Natural killer cell (primary cell): ENCODE measurements at regions not wholly inside any gene's neighbourhood (a gene's known extent, or its start where the extent isn't known, plus 50 kb on each side); places are given as distances from the start of the nearest gene placed in this dataset.

ENCODE experiments used
- ATAC-seq, 3 donors: fragments of 150-1000 bp in 2 of 3; fragments of 200-7000 bp in 1 of 3; cut with Tn5 transposase; 1 replicate in 1 of 3; 2 replicates in 2 of 3; pipeline ENCODE4 v1.10.0; 2021; ENCODE audit warnings: mild to moderate bottlenecking in 2 of 3, moderate library complexity in 2 of 3
- DNase-seq, 2 donors: peaks; one replicate each; pipeline versions ENCODE4 v3.0.0 to v3.0.0-alpha.2; 2013 to 2021; ENCODE audit warnings: mixed read lengths in 1 of 2
- H3K27ac ChIP-seq: one replicate; pipeline ENCODE4 v1.5.1; 2013; ENCODE audit warnings: mild to moderate bottlenecking, low read length
- H3K27me3 ChIP-seq: one replicate; pipeline ENCODE4 v1.6.1; 2013; ENCODE audit warnings: low read length; ENCODE audit not compliant: control insufficient read depth, insufficient read depth
- H3K36me3 ChIP-seq: one replicate; pipeline ENCODE4 v1.6.1; 2013; ENCODE audit warnings: low read length; ENCODE audit not compliant: control insufficient read depth, insufficient read depth
- H3K4me1 ChIP-seq: one replicate; pipeline ENCODE4 v1.6.1; 2013; ENCODE audit warnings: low read length; ENCODE audit not compliant: control insufficient read depth, insufficient read depth
- H3K4me3 ChIP-seq: one replicate; pipeline ENCODE4 v1.5.1; 2013; ENCODE audit warnings: low read length
- H3K9me3 ChIP-seq: one replicate; pipeline ENCODE4 v1.6.1; 2013; ENCODE audit warnings: low read length; ENCODE audit not compliant: control insufficient read depth, insufficient read depth
- H3K27ac Mint-ChIP-seq, 2 donors: one replicate each; pipeline ENCODE4 v1.8.0; 2022; ENCODE audit warnings: mild to moderate bottlenecking in 2 of 2, mixed read lengths in 2 of 2, moderate library complexity in 1 of 2
- H3K27me3 Mint-ChIP-seq, 2 donors: one replicate each; pipeline ENCODE4 v1.8.0; 2022; ENCODE audit warnings: low read depth in 2 of 2, mixed read lengths in 2 of 2
- H3K36me3 Mint-ChIP-seq: one replicate; pipeline ENCODE4 v1.8.0; 2022; ENCODE audit warnings: mixed read lengths
- H3K4me1 Mint-ChIP-seq, 2 donors: one replicate each; pipeline ENCODE4 v1.8.0; 2022; ENCODE audit warnings: mixed read lengths in 2 of 2
- H3K4me3 Mint-ChIP-seq: one replicate; pipeline ENCODE4 v1.8.0; 2022; ENCODE audit warnings: mild to moderate bottlenecking, moderate library complexity, mixed read lengths
- H3K9me3 Mint-ChIP-seq, 2 donors: one replicate each; pipeline ENCODE4 v1.8.0; 2022; ENCODE audit warnings: mixed read lengths in 2 of 2
- WGBS: methylation state at CpG from one replicate; pipeline ENCODE4 v1.1.7; 2013; ENCODE audit warnings: missing lambda C conversion rate; ENCODE audit not compliant: insufficient coverage; 5-methylcytosine and 5-hydroxymethylcytosine counted together
- intact Hi-C: fragments of 100-400 bp; cut with micrococcal nuclease; formaldehyde crosslinking; loops from one replicate; pipeline ENCODE4 v1.14.2; 2022
- TF ChIP-seq, protein P1 (sequence below): fragments of 200-600 bp; IDR thresholded peaks from one replicate; pipeline ENCODE4 v1.8.0; 2022; ENCODE audit warnings: antibody characterized with exemption

DNA sequence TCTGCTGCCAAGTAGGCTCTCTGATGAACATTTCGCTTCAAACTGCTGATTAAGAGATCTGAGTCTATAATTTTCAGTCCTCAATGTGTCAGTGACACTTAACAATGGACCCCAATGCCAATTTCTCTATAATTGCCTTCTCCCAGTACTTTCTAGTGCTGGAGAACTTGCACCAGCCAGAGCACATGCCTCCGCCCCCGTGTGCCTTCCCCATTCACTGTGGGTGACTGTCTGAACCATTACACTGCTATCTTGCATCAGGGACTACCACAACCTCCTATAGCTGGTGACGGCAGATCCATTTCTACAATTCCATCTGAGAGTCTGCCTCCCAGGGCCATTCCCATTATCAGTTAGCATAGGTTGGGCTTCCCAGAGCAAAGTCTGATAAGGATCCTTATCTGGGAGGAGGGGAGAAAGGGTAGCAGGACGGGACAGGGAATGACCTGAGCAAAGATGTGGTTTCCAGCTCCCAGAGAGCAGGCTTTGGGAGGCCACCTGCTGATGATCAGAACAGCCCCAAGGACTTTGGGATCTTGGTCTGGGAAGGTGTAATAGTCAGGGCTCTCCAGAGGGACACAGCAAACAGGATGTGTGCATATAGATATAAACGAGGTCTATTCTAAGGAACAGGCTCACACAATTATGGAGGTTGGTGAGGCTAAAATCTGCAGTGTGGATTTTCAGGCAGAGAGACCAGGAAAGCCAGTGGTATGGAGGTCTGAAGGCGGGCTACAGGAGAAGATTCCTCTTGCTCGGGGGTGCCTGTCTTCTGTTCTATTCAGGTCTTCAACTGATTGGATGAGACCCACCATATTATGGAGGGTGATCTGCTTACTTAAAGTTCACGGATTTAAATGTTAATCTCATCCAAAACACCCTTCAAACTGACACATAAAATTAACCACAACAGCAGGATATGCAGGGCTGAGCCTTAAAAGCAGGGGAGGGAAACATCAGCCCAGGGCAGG is 238.2 kb downstream of the PTPRU start:
- H3K27ac ChIP-seq: no peak overlapping the region
- Mint-ChIP-seq H3K27ac (no peak overlapping the region), H3K4me3 (no peak overlapping the region), H3K27me3 (peaks cover 24 to 76% of the 10 kb centered on the region in 2 donors), H3K4me1 (no peaks in the 10 kb centered on the region), H3K9me3 (no peaks in the 10 kb centered on the region), H3K36me3 (no peaks in the 10 kb centered on the region)
- WGBS: 67% methylated on average over 7 of the region's 9 CpGs
- DNase-seq (no peak), ATAC-seq (no peak)
- no peaks in the 10 kb centered on the region for H3K9me3 ChIP-seq
- peaks cover 2% of the 10 kb centered on the region for H3K27me3 ChIP-seq
- TF ChIP-seq, protein P1, sequence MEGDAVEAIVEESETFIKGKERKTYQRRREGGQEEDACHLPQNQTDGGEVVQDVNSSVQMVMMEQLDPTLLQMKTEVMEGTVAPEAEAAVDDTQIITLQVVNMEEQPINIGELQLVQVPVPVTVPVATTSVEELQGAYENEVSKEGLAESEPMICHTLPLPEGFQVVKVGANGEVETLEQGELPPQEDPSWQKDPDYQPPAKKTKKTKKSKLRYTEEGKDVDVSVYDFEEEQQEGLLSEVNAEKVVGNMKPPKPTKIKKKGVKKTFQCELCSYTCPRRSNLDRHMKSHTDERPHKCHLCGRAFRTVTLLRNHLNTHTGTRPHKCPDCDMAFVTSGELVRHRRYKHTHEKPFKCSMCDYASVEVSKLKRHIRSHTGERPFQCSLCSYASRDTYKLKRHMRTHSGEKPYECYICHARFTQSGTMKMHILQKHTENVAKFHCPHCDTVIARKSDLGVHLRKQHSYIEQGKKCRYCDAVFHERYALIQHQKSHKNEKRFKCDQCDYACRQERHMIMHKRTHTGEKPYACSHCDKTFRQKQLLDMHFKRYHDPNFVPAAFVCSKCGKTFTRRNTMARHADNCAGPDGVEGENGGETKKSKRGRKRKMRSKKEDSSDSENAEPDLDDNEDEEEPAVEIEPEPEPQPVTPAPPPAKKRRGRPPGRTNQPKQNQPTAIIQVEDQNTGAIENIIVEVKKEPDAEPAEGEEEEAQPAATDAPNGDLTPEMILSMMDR: no peak
- H3K4me1 ChIP-seq: no peaks in the 10 kb centered on the region
- intact Hi-C loops: no loop called here
- no peaks in the 10 kb centered on the region for H3K36me3 ChIP-seq
- H3K4me3 ChIP-seq: no peak overlapping the region

DNA sequence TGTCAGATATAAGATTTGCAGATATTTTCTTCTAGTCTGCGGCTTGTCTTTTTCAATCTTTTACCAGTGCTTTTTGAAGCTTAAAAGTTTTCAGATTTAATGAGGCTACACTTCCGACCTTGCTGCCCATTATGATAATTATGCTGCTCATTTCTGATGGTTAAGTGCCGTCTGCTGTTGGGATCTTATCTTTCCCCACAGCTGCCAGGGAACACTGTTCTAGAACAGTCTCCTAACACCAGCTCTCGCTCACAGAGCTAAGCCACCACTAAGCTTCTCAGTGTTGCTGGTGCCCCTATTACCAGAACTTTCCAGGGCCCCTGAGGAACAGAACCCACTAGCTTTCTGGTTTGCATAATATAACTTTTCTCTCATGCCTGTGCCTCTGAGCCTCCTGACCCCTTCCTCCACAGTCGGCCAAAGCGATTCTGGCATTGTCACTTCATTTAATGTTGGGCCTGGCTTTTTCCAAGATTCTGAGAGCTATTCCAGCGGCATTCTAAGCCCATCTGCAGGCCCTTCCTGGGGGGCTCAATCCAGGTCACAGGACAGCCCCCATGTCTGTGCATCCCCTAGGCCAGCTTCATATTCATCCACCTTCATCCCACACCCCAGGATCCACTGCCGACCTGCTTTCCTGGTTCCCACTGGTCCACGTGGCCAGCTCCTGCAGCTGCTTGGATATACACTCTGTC is 237.0 kb downstream of the PTPRU start:
- intact Hi-C loops: no loop called here
- H3K36me3 ChIP-seq: no peaks in the 10 kb centered on the region
- H3K4me3 ChIP-seq: no peak overlapping the region
- H3K4me3 Mint-ChIP-seq: no peak overlapping the region
- TF ChIP-seq, protein P1: no peak
- no peak overlapping the region for H3K27ac Mint-ChIP-seq
- H3K36me3 Mint-ChIP-seq: no peaks in the 10 kb centered on the region
- H3K27me3 ChIP-seq: peaks cover 2% of the 10 kb centered on the region
- ATAC-seq (no peak), DNase-seq (no peak)
- no peak overlapping the region for H3K27ac ChIP-seq
- peaks cover 18 to 75% of the 10 kb centered on the region in 2 donors for H3K27me3 Mint-ChIP-seq
- H3K4me1 ChIP-seq: no peaks in the 10 kb centered on the region
- no peaks in the 10 kb centered on the region for H3K4me1 Mint-ChIP-seq
- no peaks in the 10 kb centered on the region for H3K9me3 ChIP-seq
- H3K9me3 Mint-ChIP-seq: no peaks in the 10 kb centered on the region
- WGBS: 72% methylated on average over 9 of the region's 9 CpGs

DNA sequence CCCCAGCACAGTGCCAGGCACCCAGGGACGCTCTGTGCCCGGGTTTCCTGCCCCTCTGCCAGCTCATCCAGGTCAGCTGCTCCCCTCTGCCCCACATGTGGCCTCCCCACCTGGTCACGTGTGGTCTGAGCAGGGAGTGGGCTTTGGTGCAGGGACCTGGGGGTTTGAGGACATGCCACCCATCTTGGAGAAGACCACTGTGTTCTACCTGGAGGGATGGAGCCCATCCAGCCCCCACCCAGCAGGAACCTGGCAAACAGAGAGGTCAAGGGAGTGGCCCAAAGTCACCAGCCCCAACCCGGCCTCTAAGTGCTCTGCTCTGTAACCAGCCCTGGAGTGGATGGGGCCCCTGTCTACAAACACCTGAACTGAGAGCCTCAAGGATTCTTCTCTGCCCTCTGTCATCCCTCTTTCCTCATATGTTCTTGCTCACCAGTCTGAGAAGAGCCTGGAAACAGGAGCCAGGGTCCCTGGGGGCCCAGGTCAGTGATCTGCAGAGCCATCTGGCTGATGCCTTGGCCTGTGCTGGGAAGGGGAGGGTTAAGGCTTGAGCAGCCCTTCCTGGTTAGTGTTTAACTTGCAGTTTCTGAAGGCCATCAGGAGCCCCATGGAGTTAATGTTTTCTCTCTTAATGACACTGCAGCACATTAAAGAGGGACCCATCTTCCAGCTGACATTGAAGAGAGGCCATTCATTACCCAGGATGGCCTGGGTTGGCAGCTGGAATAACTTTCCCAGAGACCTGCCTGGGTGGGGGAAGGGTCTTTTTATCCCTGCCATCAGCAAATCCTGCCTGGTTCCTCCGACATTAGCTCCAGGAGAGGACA is 235.4 kb downstream of the PTPRU start:
- Mint-ChIP-seq H3K27ac (no peak overlapping the region), H3K27me3 (peaks cover 21 to 71% of the 10 kb centered on the region in 2 donors)
- TF ChIP-seq, protein P1: no peak

More for the DNA sequence above, 235.4 kb downstream of the PTPRU start:
- no peak overlapping the region for H3K27ac ChIP-seq
- ATAC-seq (no peak), DNase-seq (no peak)
- no peaks in the 10 kb centered on the region for H3K36me3 ChIP-seq
- no peaks in the 10 kb centered on the region for H3K9me3 ChIP-seq
- Mint-ChIP-seq H3K4me3 (no peak overlapping the region), H3K4me1 (no peaks in the 10 kb centered on the region), H3K36me3 (no peaks in the 10 kb centered on the region), H3K9me3 (no peaks in the 10 kb centered on the region)
- intact Hi-C loops: no loop called here
- no peak overlapping the region for H3K4me3 ChIP-seq
- H3K27me3 ChIP-seq: no peaks in the 10 kb centered on the region
- no peaks in the 10 kb centered on the region for H3K4me1 ChIP-seq
- 64% methylated on average over 5 of the region's 5 CpGs for whole genome bisulfite sequencing
